Smooth muscle cell (in vitro differentiated cells): ENCODE measurements at regions not wholly inside any gene's neighbourhood (a gene's known extent, or its start where the extent isn't known, plus 50 kb on each side); places are given as distances from the start of the nearest gene placed in this dataset.

Experiments used
- DNase-seq: peaks from one replicate; lab custom pipeline; 2025; ENCODE audit not compliant: unreplicated experiment; lab: John Stamatoyannopoulos, UW
- H2AFZ ChIP-seq: fragments of 200-600 bp; sonication (generic); 2 replicates; pipeline ENCODE4 v1.6.0; 2016; ENCODE audit warnings: antibody characterized with exemption, low read depth, mild to moderate bottlenecking
- H3F3A ChIP-seq: fragments of 200-600 bp; sonication (generic); 2 replicates; pipeline ENCODE4 v1.6.0; 2017; ENCODE audit warnings: antibody characterized with exemption, low read depth
- H3K27ac ChIP-seq: fragments of 200-600 bp; sonication (generic); 2 replicates; pipeline ENCODE4 v1.5.1; 2016; ENCODE audit warnings: low read depth, mild to moderate bottlenecking
- H3K27me3 ChIP-seq: fragments of 200-600 bp; sonication (generic); 2 replicates; pipeline ENCODE4 v1.6.1; 2016; ENCODE audit warnings: low read depth, mild to moderate bottlenecking
- H3K36me3 ChIP-seq: fragments of 200-600 bp; sonication (generic); 2 replicates; pipeline ENCODE4 v1.5.1; 2016; ENCODE audit warnings: low read depth
- H3K4me1 ChIP-seq: fragments of 200-600 bp; sonication (generic); 2 replicates; pipeline ENCODE4 v1.5.1; 2016; ENCODE audit warnings: low read depth
- H3K4me2 ChIP-seq: fragments of 200-600 bp; sonication (generic); 2 replicates; pipeline ENCODE4 v1.6.0; 2016; ENCODE audit warnings: mild to moderate bottlenecking
- H3K4me3 ChIP-seq: fragments of 200-600 bp; sonication (generic); 2 replicates; pipeline ENCODE4 v1.5.1; 2016; ENCODE audit warnings: mild to moderate bottlenecking
- H3K79me2 ChIP-seq: fragments of 200-600 bp; sonication (generic); 2 replicates; pipeline ENCODE4 v1.6.0; 2016; ENCODE audit warnings: low read depth, mild to moderate bottlenecking
- H3K9ac ChIP-seq: fragments of 200-600 bp; sonication (generic); 2 replicates; pipeline ENCODE4 v1.6.0; 2016; ENCODE audit warnings: low read depth
- H3K9me3 ChIP-seq: fragments of 200-600 bp; sonication (generic); replicated peaks from 2 replicates; pipeline ENCODE4 v1.5.1; 2016; ENCODE audit warnings: low read depth
- H4K20me1 ChIP-seq: fragments of 200-600 bp; sonication (generic); 2 replicates; pipeline ENCODE4 v1.6.0; 2016; ENCODE audit warnings: low read depth
- WGBS: methylation state at CpG from one replicate; pipeline ENCODE4 v1.1.7; 2016; ENCODE audit warnings: low lambda C conversion rate; 5-methylcytosine and 5-hydroxymethylcytosine counted together
- TF ChIP-seq, protein P1 (sequence below): fragments of 200-600 bp; sonication (generic); IDR thresholded peaks from 2 replicates; pipeline ENCODE4 v1.5.1; 2017; ENCODE audit warnings: borderline replicate concordance, mild to moderate bottlenecking, antibody characterized with exemption; ENCODE audit not compliant: insufficient read depth, poor library complexity, severe bottlenecking

DNA sequence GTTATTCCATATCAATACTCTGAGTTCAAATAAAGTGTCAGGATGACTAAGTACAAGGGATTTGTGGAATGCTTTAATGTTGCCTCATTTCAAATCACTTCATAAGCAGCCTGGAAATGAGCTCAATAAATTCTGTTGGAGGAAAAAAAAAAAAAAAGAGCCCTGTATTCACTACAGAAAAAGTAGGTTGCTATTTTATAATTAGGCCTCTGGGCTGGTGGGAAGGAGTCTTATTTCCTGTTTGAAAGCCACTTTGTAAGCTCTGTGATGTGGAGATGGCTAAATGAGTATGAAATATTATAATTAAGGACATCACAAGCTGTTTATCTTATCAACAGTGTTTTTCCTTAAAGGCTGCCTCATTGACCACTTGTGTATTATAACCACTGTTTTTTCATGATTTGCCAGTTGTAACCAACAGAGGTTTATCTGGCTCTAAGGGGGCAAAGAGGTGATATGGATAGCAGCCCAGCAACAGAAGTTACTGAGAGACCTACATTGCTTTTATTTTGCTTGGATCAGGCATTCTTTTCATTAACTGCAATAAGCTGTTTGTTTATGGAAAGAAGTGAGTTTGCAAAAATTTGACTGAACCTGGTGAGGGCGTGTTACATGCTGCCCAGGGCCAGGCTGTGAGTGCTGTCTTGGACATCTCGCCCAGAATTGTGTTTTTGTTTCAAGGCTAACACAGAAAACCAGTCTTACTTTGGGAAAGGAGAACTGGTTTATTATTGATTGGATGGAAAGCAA is 563.3 kb upstream of the MAP3K7 start:
- peak overlapping the region; percentile 69 for H3K27ac ChIP-seq

DNA sequence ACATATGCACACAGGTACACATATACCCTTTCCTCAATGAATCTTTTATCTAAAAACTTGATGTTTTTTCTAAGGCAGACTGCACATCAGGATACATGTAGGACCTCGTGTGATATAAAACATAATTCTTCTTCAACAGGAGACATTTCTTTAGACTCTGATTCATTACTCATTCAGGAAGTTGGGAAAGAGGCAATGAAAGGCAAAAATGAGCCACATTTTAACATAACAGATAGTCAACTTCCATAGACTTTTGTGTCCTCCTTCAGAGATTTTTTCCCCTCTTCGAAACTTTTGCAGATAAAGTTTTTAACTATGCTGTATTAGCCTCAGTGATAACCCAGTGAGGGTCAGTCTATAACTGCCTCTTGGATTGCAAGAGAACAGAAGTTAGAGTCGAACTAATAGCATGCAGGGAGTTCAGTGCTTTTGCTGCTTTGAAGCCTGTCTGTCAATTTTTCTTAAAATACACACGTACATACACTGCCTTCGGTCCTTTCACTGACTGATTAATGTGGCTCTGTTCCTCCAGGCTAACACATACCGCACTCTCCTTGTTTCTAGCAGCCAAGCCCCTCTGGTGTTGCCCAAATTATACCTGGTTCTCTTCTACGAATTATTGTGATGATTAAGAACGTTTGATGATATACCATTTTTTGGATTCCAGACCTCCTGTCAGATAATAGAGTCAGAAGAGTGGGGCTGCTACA is 562.5 kb upstream of the MAP3K7 start:
- Histone ChIP-seq H3K4me2 (peak overlapping the region; percentile 47), H3K36me3 (no peaks in the 10 kb centered on the region), H3K4me3 (no peak overlapping the region), H3F3A (no peaks in the 10 kb centered on the region), H3K9me3 (no peaks in the 10 kb centered on the region), H2AFZ (peak overlapping the region; percentile 26), H4K20me1 (no peaks in the 10 kb centered on the region), H3K27ac (peak overlapping the region; percentile 69), H3K27me3 (no peaks in the 10 kb centered on the region), H3K79me2 (no peaks in the 10 kb centered on the region), H3K4me1 (no peaks in the 10 kb centered on the region), H3K9ac (peak overlapping the region; percentile 11)
- TF ChIP-seq, protein P1, sequence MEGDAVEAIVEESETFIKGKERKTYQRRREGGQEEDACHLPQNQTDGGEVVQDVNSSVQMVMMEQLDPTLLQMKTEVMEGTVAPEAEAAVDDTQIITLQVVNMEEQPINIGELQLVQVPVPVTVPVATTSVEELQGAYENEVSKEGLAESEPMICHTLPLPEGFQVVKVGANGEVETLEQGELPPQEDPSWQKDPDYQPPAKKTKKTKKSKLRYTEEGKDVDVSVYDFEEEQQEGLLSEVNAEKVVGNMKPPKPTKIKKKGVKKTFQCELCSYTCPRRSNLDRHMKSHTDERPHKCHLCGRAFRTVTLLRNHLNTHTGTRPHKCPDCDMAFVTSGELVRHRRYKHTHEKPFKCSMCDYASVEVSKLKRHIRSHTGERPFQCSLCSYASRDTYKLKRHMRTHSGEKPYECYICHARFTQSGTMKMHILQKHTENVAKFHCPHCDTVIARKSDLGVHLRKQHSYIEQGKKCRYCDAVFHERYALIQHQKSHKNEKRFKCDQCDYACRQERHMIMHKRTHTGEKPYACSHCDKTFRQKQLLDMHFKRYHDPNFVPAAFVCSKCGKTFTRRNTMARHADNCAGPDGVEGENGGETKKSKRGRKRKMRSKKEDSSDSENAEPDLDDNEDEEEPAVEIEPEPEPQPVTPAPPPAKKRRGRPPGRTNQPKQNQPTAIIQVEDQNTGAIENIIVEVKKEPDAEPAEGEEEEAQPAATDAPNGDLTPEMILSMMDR: no peak
- no peak for DNase-seq
- 58% methylated on average over 8 of the region's 8 CpGs for WGBS

More for the DNA sequence above, 563.3 kb upstream of the MAP3K7 start:
- 88% methylated on average over 2 of the region's 2 CpGs for WGBS
- no peak for DNase-seq
- Histone ChIP-seq H3K4me1 (peaks cover 4% of the 10 kb centered on the region), H3K4me3 (no peak overlapping the region), H3K4me2 (peak overlapping the region; percentile 47), H3K9ac (no peak overlapping the region), H3K27me3 (no peaks in the 10 kb centered on the region), H3K36me3 (no peaks in the 10 kb centered on the region), H3F3A (no peaks in the 10 kb centered on the region), H2AFZ (peak overlapping the region; percentile 26), H4K20me1 (no peaks in the 10 kb centered on the region), H3K79me2 (no peaks in the 10 kb centered on the region), H3K9me3 (no peaks in the 10 kb centered on the region)
- TF ChIP-seq, protein P1: no peak

GRCh38 chr6:91144126-91144525 is 557.3 kb upstream of the MAP3K7 start:
- Histone ChIP-seq H3K79me2 (no peaks in the 10 kb centered on the region), H3K4me1 (no peaks in the 10 kb centered on the region), H3K36me3 (no peaks in the 10 kb centered on the region), H3K9me3 (no peaks in the 10 kb centered on the region), H3K4me2 (no peak overlapping the region), H2AFZ (no peak overlapping the region), H3K4me3 (no peak overlapping the region), H3F3A (no peaks in the 10 kb centered on the region), H3K27ac (no peak overlapping the region), H3K27me3 (no peaks in the 10 kb centered on the region), H4K20me1 (no peaks in the 10 kb centered on the region), H3K9ac (no peak overlapping the region)
- WGBS: 74% methylated on average over 3 of the region's 3 CpGs
- TF ChIP-seq, protein P1: no peak
- no peak for DNase-seq
